Peyer's patch (tissue), 4 donors: ENCODE measurements at regions not wholly inside any gene's neighbourhood (a gene's known extent, or its start where the extent isn't known, plus 50 kb on each side); places are given as distances from the start of the nearest gene placed in this dataset.

Source experiments
- CTCF ChIP-seq, 6 experiments: fragments of 450-650 bp in 4 of 6; fragments of 200-600 bp in 2 of 6; sonication (generic) in 1 of 6; IDR thresholded peaks; one replicate each; pipeline ENCODE4 v1.5.1; 2017 to 2019; ENCODE audit warnings: antibody characterized with exemption in 6 of 6, mild to moderate bottlenecking in 3 of 6, moderate library complexity in 1 of 6
- POLR2A ChIP-seq, 2 donors: fragments of 450-650 bp; IDR thresholded peaks; one replicate each; pipeline ENCODE4 v1.5.1; 2017; ENCODE audit warnings: antibody characterized with exemption in 2 of 2, mild to moderate bottlenecking in 2 of 2, moderate library complexity in 2 of 2

GRCh38 chr7:21113609-21114415 is 314.1 kb upstream of the SP4 start:
- no peak for TF ChIP-seq POLR2A (IDR thresholded peaks at IDR 0.05)
- no peak for TF ChIP-seq CTCF (IDR thresholded peaks at IDR 0.05)
